ENCODE measurements at regions not wholly inside any gene's neighbourhood (a gene's known extent, or its start where the extent isn't known, plus 50 kb on each side); places are given as distances from the start of the nearest gene placed in this dataset.
"Not testable (repeated sequence)": the region's sequence is repeated elsewhere in the genome, so short reads cannot be mapped to it uniquely, and the experiment has no call there.

DNA sequence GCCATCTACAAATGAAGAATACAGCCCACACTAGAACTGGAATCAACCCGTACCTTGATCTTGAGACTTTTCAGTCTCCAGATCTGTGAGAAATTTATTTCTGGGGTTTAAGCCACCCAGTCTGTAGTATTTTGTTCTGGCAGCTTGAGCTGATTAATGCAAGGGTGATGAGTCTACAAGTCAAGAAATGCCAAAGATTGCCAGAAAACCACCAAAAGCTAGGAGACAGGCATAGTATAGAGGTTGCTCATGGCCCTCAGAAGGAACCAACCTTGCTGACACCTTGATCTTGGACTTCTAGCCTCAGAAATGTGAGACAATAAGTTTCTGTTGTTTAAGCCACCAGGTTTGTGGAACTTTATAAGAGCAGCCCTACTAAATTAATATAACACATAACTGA is 428.2 kb upstream of the KLF12 start:
- TF ChIP-seq ZNF274 (IDR thresholded peaks at IDR 0.05; ENCODE audit: low read depth, low read length): no peak

DNA sequence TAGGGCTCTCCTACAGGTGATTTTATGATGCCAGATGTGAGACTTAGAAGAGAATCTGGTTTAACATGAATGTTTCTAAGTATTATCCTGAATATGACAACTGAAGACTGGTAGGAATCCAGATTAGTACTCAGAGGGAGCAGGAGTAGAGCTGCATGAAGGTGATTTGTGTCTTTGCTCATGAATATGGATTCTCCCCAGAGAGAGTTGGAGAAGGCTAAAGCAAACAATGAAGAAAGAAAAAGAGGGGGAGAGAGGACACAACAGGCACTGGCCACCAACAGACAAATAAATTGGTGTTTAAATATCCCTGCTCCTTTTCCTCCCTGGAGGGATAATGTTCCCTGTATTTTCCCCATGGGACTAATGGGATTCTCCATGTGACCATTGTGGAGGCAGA is 427.0 kb upstream of the KLF12 start:
- no peak overlapping the region for H3K4me3 ChIP-seq (ENCODE audit: low read length)
- no peak for TF ChIP-seq ZNF274 (IDR thresholded peaks at IDR 0.05; ENCODE audit: low read depth, low read length)

More for the DNA sequence above, 428.2 kb upstream of the KLF12 start:
- H3K4me3 ChIP-seq (ENCODE audit: low read length): no peak overlapping the region

DNA sequence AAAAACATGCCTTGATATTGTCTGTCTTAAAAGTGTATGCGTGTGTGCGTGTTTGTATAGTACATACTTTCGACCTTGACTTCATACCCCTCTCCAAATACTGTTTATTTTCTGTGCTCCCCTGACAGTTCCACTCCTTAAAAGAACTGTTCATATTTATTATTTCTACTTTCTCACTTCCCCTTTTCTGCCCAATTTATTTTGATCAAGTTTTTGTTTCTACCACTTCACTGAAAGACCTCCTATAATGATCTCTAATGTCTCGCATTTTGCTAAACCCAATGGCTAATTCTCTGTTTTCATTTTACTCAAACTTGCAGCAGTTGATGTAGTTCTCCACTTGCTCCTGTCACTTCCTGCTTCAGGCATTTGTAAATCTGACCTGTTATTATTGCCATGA is 426.1 kb upstream of the KLF12 start:
- TF ChIP-seq ZNF274 (IDR thresholded peaks at IDR 0.05; ENCODE audit: low read depth, low read length): no peak
- no peak overlapping the region for H3K4me3 ChIP-seq (ENCODE audit: low read length)

DNA sequence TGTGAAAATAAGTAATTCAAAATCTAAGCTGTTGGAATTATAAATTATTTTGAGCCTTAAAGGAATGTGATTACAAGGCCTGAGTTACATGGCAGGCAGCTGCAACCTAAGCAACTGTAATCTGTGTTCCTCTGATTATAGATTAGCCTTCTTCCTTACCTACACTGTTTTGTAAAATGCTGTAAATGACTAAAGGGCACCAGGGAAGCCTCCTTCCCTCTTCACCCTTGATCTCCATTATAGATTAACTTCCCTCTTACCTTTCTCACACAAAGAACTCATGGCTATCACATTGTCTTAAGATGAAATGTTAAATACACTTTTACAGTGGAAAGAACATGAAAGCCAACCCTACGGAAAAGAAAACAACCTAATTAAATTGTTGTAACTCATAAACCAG is 423.7 kb upstream of the KLF12 start:
- TF ChIP-seq ZNF274 (IDR thresholded peaks at IDR 0.05; ENCODE audit: low read depth, low read length): no peak
- H3K4me3 ChIP-seq (ENCODE audit: low read length): no peak overlapping the region

DNA sequence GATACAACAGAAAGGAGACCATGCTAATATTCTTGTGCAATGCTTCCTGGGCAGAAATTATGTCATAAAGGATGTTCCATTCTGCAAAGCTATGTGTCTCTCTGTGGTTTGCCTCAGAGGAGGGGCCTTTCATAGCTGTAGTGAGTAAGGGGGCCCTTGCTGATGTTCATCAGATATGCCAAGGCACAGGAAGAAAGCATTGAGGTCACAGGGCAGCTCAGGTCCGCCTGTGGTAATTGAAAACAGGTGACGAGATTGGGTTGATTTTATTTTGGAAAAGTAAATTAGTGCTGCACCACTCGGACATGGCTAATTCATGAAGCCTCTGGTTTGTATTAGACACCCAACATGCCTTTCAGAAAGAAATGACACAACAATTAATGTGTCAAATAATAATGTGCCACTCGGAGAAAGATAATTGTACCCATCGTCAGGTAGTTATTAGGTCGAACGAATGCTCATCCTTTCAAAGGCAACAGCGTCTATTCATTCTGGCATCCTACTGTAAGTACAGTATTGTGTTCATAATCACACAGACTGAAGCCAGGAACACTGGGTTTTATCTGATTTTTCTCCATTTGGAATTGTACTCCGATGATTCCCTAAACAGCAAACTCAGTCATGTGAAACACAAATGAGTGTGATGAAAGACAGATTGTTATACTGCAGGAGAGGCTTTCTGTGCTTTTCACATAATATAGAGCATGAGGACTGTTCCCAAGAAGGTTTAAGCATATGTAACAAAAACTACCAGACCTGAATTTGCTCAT is 421.6 kb upstream of the KLF12 start:
- TF ChIP-seq ZNF274 (IDR thresholded peaks at IDR 0.05; ENCODE audit: low read depth, low read length): no peak
- no peak overlapping the region for H3K4me3 ChIP-seq (ENCODE audit: low read length)

DNA sequence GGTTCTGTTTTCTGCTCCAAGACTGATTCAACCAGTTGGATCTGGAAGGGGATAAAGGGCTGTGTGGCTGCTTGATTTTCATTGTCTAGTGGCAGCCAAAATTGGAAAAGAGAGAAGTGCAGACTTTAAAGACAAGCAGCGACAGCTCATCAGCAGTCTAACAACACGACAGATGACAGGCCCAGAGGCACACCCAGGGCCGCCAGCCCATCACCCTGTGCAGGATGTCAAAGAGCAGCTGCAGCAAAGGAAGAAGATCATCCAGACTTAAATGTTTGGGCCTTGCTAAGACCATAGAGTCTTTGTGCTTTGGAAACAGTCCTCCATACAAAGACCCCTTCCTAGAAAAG is 421.0 kb upstream of the KLF12 start:
- H3K4me3 ChIP-seq (ENCODE audit: low read length): no peak overlapping the region

DNA sequence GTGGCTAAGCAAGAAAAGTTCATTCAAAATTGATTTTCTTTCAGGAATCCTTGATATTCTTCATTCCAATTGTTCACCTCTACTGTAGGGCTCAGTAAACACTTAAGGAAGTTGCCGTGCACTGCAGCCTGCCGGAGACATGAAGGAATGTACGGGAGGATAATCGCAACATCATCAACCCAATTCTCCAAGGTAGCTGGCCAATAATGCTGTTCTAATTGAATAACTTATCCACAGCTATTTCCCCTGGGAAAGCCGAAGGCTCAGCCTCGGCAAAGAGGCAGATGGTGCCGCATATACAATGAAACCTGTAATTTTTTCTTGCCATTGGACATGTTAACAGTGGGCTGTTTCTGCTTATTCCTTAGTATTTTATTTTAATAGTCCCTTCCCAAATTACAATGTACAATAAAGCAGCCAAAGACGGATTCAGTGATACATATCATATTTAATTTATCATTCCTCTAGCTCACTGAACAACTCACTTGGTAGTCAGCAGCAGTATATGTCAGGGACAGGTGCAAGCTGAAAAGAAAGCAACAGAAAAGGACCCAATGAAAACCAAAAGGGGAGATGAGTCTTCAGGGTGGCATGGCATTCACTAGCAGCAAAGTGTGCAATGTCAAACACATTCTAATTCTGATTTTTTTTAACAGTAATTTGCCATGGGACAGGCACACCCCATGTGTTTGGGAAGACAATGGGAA is 420.5 kb upstream of the KLF12 start:
- no peak overlapping the region for H3K4me3 ChIP-seq (ENCODE audit: low read length)
- no peak for TF ChIP-seq ZNF274 (IDR thresholded peaks at IDR 0.05; ENCODE audit: low read depth, low read length)

More for the DNA sequence above, 421.0 kb upstream of the KLF12 start:
- TF ChIP-seq ZNF274 (IDR thresholded peaks at IDR 0.05; ENCODE audit: low read depth, low read length): no peak

DNA sequence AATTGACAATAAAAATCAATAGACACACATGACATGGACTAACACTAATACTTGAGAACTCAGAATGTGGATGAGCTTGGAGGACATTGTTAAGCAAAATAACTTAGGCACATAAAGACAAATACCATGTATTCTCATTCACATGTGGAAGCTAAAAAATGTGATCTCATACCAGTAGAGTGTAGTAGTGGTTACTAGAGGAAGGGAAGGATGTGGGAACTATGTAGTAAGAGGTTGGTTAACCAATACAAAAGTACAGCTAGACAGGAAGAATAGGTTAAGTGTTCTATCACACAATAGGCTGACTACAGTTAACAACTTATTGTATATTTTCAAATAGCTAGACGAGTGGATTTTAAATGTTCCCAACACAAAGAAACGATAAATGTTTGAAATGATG is 415.8 kb upstream of the KLF12 start:
- no peak overlapping the region for H3K4me3 ChIP-seq (ENCODE audit: low read length)
- no peak for TF ChIP-seq ZNF274 (IDR thresholded peaks at IDR 0.05; ENCODE audit: low read depth, low read length)

DNA sequence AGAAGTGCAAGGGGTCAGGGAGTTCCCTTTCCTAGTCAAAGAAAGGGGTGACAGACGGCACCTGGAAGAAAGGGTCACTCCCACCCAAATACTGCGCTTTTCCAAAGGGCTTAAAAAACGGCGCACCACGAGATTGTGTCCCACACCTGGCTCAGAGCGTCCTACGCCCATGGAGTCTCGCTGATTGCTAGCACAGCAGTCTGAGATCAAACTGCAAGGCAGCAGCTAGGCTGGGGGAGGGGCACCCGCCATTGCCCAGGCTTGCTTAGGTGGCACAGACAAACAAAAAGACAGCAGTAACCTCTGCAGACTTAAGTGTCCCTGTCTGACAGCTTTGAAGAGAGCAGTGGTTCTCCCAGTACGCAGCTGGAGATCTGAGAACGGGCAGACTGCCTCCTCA is 402.4 kb upstream of the KLF12 start:
- not testable (repeated sequence) for H3K4me3 ChIP-seq (ENCODE audit: low read length)

DNA sequence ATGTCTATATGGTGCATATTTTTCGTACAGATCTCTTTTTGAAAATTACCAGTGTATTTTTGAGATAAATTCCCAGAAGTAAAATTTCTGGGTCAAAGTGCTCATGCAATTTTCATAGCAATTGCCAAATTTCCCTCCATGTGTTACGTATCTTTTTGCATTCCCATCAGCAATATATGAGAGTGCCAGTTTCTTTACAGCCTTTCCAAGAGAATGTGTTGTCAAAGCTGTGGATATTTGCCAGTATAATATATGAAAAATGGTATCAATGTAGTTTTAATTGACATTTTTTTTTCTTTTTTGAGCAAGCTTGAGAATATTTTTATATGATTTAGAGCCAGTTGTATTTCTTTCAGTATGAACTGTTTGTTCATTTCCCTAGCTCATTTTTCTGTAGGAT is 399.0 kb upstream of the KLF12 start:
- TF ChIP-seq ZNF274 (IDR thresholded peaks at IDR 0.05; ENCODE audit: low read depth, low read length): no peak
- H3K4me3 ChIP-seq (ENCODE audit: low read length): no peak overlapping the region

DNA sequence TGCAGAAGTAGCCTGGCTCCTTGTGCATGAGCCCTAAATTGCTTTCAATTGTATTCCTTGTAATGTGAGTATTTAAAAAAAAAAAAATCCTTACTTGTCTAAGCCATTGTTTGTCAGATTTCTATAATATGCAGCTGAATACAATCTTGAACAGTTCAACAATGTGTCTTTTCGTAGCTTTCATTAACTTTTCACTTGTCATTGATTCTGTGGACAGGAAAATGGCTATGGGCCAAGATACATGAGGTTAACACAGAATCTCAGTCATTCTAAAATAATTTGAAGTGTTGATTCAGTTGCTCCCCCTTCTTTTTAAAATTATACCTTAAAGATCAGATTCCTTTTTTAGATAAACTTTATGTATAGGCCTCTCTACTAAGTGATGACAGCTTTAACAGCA is 395.8 kb upstream of the KLF12 start:
- no peak for TF ChIP-seq ZNF274 (IDR thresholded peaks at IDR 0.05; ENCODE audit: low read depth, low read length)
- H3K4me3 ChIP-seq (ENCODE audit: low read length): no peak overlapping the region

DNA sequence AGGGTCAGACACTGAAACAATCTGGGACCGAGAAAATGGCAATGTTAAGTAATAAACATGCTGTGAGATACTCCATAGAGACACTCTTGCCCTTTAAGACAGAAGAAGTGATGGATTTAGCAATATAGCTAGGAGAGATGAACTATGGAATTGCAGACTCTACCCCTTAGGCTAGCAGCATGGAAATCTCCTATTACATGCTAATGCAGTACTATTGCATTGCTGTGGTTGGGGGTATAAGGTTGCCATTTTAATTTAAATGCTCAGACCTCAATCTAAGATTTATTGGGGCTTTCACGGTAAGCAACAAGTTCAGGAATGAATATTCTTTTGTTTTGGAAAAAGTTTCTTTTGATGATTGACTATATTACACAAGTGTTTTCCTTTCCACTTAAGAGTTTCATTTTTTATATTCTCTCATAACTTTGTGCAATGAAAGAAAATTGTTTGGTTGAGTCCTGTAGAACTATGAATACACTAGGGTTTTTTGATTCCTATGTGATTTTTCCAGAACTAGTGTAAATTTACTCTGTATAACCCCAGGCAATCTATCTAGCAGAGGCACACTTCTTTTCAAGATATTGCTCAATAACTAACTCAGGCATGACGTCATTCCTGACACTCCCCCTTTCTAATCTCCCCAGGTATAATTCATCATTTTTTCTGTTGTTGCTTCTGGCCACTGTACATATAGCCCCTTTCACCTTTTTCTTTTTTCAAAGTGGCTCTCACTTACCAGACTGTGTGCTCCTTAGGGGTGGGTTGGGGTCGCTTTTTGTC is 394.7 kb upstream of the KLF12 start:
- TF ChIP-seq ZNF274 (IDR thresholded peaks at IDR 0.05; ENCODE audit: low read depth, low read length): no peak

DNA sequence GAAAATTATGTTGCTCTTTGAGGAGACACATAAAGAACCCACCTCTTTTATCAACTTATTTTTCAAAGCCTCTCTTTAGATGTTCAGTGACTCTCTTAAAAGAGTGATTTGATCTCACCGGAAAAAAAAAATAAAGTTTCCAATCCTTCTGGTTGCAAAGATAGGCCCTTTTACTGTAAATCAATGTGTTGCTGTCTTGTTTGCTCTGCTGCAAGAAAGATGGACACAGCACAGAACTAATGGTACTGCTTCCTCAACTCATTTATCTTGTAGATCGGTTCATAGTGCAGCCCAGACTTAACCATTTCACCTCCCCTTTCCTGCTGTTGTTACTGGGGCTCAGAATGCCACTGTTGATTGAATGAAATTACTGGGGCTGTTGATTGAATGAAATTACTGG is 388.9 kb upstream of the KLF12 start:
- no peak overlapping the region for H3K4me3 ChIP-seq (ENCODE audit: low read length)
- TF ChIP-seq ZNF274 (IDR thresholded peaks at IDR 0.05; ENCODE audit: low read depth, low read length): no peak

More for the DNA sequence above, 394.7 kb upstream of the KLF12 start:
- H3K4me3 ChIP-seq (ENCODE audit: low read length): no peak overlapping the region

DNA sequence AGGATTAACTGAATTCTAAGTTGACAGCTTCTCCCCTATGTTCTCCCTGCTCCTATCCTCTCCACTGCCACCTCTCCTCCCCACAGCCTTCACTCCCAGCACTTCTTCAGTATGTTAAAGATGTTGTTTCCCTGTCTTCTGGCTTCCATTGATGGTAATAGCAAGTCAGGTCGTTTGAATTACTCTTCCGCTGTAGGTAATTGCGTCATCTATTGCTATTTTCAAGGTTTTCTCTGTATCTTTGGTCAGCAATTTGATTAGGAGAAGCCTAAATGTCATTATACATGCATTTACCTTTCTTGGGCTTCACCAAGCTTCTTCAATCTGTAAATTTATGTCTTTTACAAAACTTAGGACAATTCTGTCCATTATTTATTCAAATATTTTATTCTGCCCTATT is 377.3 kb upstream of the KLF12 start:
- no peak for TF ChIP-seq ZNF274 (IDR thresholded peaks at IDR 0.05; ENCODE audit: low read depth, low read length)
- H3K4me3 ChIP-seq (ENCODE audit: low read length): no peak overlapping the region
